Panc1 (cell line): ENCODE measurements at regions not wholly inside any gene's neighbourhood (a gene's known extent, or its start where the extent isn't known, plus 50 kb on each side); places are given as distances from the start of the nearest gene placed in this dataset.

ENCODE experiments used
- CTCF ChIP-seq: fragments of 450-650 bp; IDR thresholded peaks from 2 replicates; pipeline ENCODE4 v1.5.1; 2017; ENCODE audit warnings: mild to moderate bottlenecking
- REST ChIP-seq, 2 experiments: IDR thresholded peaks; 2 replicates each; pipeline ENCODE4 v1.6.1; 2011 to 2012; ENCODE audit warnings: low read depth in 2 of 2, control low read depth in 1 of 2, low read length in 1 of 2, mild to moderate bottlenecking in 1 of 2, moderate library complexity in 1 of 2; ENCODE audit not compliant: insufficient read depth in 1 of 2

GRCh38 chrX:39948582-39948981, 149.2 kb downstream of the BCOR start:
- no peak for TF ChIP-seq CTCF
- TF ChIP-seq REST (IDR thresholded peaks at IDR 0.05; ENCODE audit: insufficient read depth in 1 of 2, low read depth in 2 of 2, low read length in 1 of 2), result no peak
